PFSK-1 (cell line): ENCODE measurements at regions not wholly inside any gene's neighbourhood (a gene's known extent, or its start where the extent isn't known, plus 50 kb on each side); places are given as distances from the start of the nearest gene placed in this dataset.

Experiments
- FOXP2 ChIP-seq: optimal IDR thresholded peaks from 2 replicates; pipeline ENCODE3; 2011; ENCODE audit warnings: borderline replicate concordance, control low read depth, inconsistent platforms; ENCODE audit not compliant: insufficient read depth; ENCODE audit errors: extremely low read length, extremely low read depth
- POLR2AphosphoS5 ChIP-seq: IDR thresholded peaks from 2 replicates; pipeline ENCODE4 v1.6.1; 2012; ENCODE audit warnings: low read depth, mild to moderate bottlenecking, control low read depth, low read length, moderate library complexity
- REST ChIP-seq, 2 experiments: IDR thresholded peaks; 2 replicates each; pipeline versions ENCODE4 v1.6.1 to v1.8.0; 2011 to 2012; ENCODE audit warnings: low read depth in 2 of 2, low read length in 2 of 2, control low read depth in 1 of 2, inconsistent platforms in 1 of 2, mild to moderate bottlenecking in 1 of 2, moderate library complexity in 1 of 2; ENCODE audit not compliant: insufficient read depth in 1 of 2
- SIN3A ChIP-seq: IDR thresholded peaks from 2 replicates; pipeline ENCODE4 v1.6.1; 2012; ENCODE audit warnings: mild to moderate bottlenecking, low read length, moderate library complexity, borderline replicate concordance; ENCODE audit not compliant: insufficient read depth
- TAF1 ChIP-seq: IDR thresholded peaks from 2 replicates; pipeline ENCODE4 v1.6.1; 2012; ENCODE audit warnings: low read length, control low read depth, borderline replicate concordance; ENCODE audit not compliant: insufficient read depth

- TF ChIP-seq POLR2AphosphoS5 (no peak), SIN3A (no peak), REST (IDR thresholded peaks at IDR 0.05; ENCODE audit: insufficient read depth in 1 of 2, low read depth in 2 of 2, low read length in 2 of 2) (no peak), TAF1 (no peak), FOXP2 (no peak)
Observed at GRCh38 chr12:17438141-17438540, 651.9 kb downstream of the RERGL start.

GRCh38 chr12:17416748-17417147, 673.2 kb downstream of the RERGL start:
- TF ChIP-seq SIN3A (no peak), REST (IDR thresholded peaks at IDR 0.05; ENCODE audit: insufficient read depth in 1 of 2, low read depth in 2 of 2, low read length in 2 of 2) (no peak), POLR2AphosphoS5 (no peak), TAF1 (no peak), FOXP2 (no peak)

- no peak for TF ChIP-seq SIN3A
- TF ChIP-seq TAF1 = no peak
- TF ChIP-seq REST (IDR thresholded peaks at IDR 0.05; ENCODE audit: insufficient read depth in 1 of 2, low read depth in 2 of 2, low read length in 2 of 2) = no peak
- TF ChIP-seq POLR2AphosphoS5 = no peak
- no peak for TF ChIP-seq FOXP2
Observed at GRCh38 chr12:17414596-17414995, 675.4 kb downstream of the RERGL start.

- no peak for TF ChIP-seq FOXP2
- no peak for TF ChIP-seq POLR2AphosphoS5
- no peak for TF ChIP-seq SIN3A
- TF ChIP-seq TAF1 = no peak
Observed at GRCh38 chr12:17411662-17412061, 678.3 kb downstream of the RERGL start.

GRCh38 chr12:17388679-17389078, 701.3 kb downstream of the RERGL start:
- no peak for TF ChIP-seq SIN3A
- TF ChIP-seq FOXP2 = no peak
- no peak for TF ChIP-seq REST (IDR thresholded peaks at IDR 0.05; ENCODE audit: insufficient read depth in 1 of 2, low read depth in 2 of 2, low read length in 2 of 2)
- no peak for TF ChIP-seq TAF1
- no peak for TF ChIP-seq POLR2AphosphoS5
